ENCODE measurements at regions not wholly inside any gene's neighbourhood (a gene's known extent, or its start where the extent isn't known, plus 50 kb on each side); places are given as distances from the start of the nearest gene placed in this dataset.

DNA sequence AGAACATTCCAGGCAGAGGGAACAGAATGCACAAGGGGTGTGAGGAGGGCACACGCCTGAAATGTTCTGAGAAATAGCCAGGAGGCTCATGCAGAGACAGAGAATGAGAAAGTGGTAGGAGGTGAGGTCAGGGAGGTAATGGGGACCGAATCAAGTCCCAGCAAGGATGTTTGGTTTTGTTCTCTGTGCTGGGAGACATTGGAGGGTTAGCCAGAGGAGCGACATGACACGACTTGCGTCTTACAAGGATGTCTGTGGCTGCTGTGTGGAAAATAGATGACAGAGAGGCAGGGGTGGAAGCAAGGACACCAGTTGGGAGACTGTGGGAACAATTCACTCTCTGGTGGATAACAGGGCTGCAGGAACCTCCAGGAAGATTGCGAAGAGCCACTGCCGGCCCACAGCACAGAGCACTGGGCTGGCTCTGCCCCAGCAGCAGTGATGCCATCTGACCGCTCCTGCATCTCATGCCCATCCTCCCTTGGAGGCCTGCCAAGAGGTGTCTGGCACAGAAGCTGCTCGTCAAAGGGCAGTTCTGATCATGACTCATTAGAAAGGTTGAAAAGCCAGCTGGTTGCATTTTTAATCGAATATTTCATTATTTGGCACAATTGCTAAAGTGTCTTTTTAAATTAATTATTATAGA lies 57.7 kb upstream of the CD83 start:
- H3K4me1 Mint-ChIP-seq (ENCODE audit: low read depth) = no peaks in the 10 kb centered on the region; the same call in 1 of the 2 replicates
- H3K27ac Mint-ChIP-seq = no peak overlapping the region
- DNase-seq = no peak
- TF ChIP-seq, protein P1, sequence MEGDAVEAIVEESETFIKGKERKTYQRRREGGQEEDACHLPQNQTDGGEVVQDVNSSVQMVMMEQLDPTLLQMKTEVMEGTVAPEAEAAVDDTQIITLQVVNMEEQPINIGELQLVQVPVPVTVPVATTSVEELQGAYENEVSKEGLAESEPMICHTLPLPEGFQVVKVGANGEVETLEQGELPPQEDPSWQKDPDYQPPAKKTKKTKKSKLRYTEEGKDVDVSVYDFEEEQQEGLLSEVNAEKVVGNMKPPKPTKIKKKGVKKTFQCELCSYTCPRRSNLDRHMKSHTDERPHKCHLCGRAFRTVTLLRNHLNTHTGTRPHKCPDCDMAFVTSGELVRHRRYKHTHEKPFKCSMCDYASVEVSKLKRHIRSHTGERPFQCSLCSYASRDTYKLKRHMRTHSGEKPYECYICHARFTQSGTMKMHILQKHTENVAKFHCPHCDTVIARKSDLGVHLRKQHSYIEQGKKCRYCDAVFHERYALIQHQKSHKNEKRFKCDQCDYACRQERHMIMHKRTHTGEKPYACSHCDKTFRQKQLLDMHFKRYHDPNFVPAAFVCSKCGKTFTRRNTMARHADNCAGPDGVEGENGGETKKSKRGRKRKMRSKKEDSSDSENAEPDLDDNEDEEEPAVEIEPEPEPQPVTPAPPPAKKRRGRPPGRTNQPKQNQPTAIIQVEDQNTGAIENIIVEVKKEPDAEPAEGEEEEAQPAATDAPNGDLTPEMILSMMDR (IDR thresholded peaks at IDR 0.05) = no peak
- H3K27me3 Mint-ChIP-seq (ENCODE audit: insufficient read depth) = peaks cover 16% of the 10 kb centered on the region
- no peaks in the 10 kb centered on the region for H3K36me3 Mint-ChIP-seq (ENCODE audit: low read depth)
- H3K4me3 Mint-ChIP-seq = no peak overlapping the region
- peaks cover 5% of the 10 kb centered on the region; the same call in 1 of the 2 replicates for H3K9me3 Mint-ChIP-seq

DNA sequence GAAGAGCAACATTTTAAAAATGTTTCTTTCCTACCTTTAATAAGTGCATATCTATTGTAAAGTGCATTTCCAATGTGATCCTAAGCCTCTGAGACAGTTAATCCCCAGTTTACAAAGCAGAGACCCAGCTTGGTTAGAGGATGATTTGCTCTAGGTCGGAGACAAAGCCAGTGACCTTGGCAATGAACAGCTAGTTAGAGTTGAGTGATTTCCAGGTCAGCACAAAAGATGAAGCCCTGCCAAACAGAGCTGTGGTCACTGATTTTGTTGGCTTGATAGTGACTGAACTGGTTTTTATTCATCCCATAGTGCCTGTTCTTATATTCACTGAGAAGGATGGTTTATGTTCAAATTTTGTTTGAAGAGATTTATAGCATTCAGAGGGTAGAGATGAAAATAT lies 56.6 kb upstream of the CD83 start:
- Mint-ChIP-seq H3K27me3 (ENCODE audit: insufficient read depth) (peaks cover 15% of the 10 kb centered on the region), H3K4me1 (ENCODE audit: low read depth) (no peaks in the 10 kb centered on the region; the same call in 1 of the 2 replicates), H3K4me3 (no peak overlapping the region), H3K9me3 (peaks cover 5% of the 10 kb centered on the region; the same call in 1 of the 2 replicates), H3K36me3 (ENCODE audit: low read depth) (no peaks in the 10 kb centered on the region), H3K27ac (no peak overlapping the region)
- DNase-seq = no peak
- TF ChIP-seq, protein P1 (IDR thresholded peaks at IDR 0.05) = no peak

DNA sequence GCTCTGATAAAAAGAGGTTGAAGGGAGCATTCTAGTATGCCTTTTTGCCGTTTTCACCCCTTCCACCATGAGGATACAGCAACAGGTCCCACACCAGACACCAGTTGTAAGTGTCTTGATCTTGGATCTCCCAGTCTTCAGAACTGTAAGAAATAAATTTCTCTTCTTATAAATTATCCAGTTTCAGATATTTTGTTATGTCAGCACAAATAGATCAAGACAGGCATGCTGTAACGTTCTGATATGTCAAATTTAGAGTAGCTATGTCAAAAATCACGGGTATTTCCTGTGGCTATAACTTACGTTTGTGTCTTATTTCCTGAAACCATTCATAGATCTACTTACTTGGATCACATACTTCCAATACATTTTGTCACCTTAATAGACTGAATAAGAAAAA lies 55.9 kb upstream of the CD83 start:
- DNase-seq = no peak
- H3K27ac Mint-ChIP-seq = no peak overlapping the region

DNA sequence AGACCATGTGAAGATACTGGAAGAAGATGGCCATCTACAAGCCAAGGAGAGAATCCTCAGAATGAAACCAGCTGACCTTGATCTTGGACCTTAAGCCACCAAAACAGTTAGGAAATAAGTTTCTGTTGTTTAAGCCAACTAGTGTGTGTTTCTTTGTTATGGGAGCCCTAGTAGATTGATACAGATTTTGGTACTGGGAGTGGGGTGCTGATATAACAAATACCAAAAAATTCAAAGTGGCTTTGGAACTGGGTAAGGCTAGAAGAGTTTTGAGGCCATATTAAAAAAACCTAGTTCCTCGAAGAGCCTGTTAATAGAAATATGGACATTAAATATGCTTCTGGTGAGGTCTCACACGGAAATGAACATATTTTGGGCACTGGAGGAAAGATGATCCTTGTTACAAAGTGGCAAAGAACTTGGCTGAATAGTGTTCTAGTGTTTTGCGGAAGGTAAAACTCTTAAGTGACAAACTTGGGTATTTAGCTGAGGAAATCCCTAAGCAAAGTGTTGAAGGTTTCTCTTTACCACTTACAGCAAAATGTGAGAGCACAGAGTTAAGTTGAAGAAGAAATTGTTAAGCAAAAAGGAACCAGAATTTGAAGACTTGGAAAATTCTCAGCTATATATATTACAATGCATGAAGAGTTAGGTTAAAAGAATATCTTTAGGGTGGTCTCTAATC lies 55.1 kb upstream of the CD83 start:
- Mint-ChIP-seq H3K4me3 (no peak overlapping the region), H3K9me3 (peaks cover 5% of the 10 kb centered on the region; the same call in 1 of the 2 replicates)

More for the DNA sequence above, 55.9 kb upstream of the CD83 start:
- Mint-ChIP-seq H3K9me3 (peaks cover 5% of the 10 kb centered on the region; the same call in 1 of the 2 replicates), H3K4me1 (ENCODE audit: low read depth) (peaks cover 2% of the 10 kb centered on the region), H3K27me3 (ENCODE audit: insufficient read depth) (peaks cover 15% of the 10 kb centered on the region), H3K36me3 (ENCODE audit: low read depth) (no peaks in the 10 kb centered on the region), H3K4me3 (no peak overlapping the region)
- TF ChIP-seq, protein P1 (IDR thresholded peaks at IDR 0.05) = no peak

DNA sequence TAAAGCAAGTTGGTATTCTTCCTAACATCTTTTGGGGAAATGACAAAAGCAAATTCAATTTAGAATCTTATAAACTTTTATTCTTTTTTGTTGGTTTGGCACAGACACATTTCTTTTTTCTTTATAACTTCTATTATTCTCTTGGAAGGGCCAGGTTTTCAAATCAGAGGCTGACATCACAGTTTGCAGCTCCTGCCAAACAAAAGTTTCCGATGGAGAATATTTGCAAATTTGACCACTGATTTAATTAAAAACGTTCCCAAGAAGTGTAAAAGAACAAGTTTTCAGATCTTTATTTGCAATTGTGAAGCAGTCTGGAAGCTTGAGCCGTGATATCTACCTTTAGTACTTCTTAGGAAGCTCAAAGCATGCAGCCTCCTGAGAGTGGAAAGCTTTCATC lies 53.8 kb upstream of the CD83 start:
- H3K4me3 Mint-ChIP-seq = no peak overlapping the region
- TF ChIP-seq, protein P1 (IDR thresholded peaks at IDR 0.05) = no peak
- peaks cover 5% of the 10 kb centered on the region; the same call in 1 of the 2 replicates for H3K9me3 Mint-ChIP-seq
- H3K4me1 Mint-ChIP-seq (ENCODE audit: low read depth) = peaks cover 21% of the 10 kb centered on the region
- H3K27me3 Mint-ChIP-seq (ENCODE audit: insufficient read depth) = peaks cover 11% of the 10 kb centered on the region
- DNase-seq = no peak
- H3K27ac Mint-ChIP-seq = no peak overlapping the region
- no peaks in the 10 kb centered on the region for H3K36me3 Mint-ChIP-seq (ENCODE audit: low read depth)

More for the DNA sequence above, 55.1 kb upstream of the CD83 start:
- Mint-ChIP-seq H3K4me1 (ENCODE audit: low read depth) (peaks cover 8% of the 10 kb centered on the region), H3K36me3 (ENCODE audit: low read depth) (no peaks in the 10 kb centered on the region), H3K27ac (no peak overlapping the region), H3K27me3 (ENCODE audit: insufficient read depth) (peaks cover 15% of the 10 kb centered on the region)
- DNase-seq = no peak
- TF ChIP-seq, protein P1 (IDR thresholded peaks at IDR 0.05) = no peak

All from HFFc6 (cell line).